Eye (tissue), 1 donor: ENCODE measurements at regions not wholly inside any gene's neighbourhood (a gene's known extent, or its start where the extent isn't known, plus 50 kb on each side); places are given as distances from the start of the nearest gene placed in this dataset.
A peak's percentile ranks its signal among the peaks of the same experiment; 100 is the strongest.
"Not testable (repeated sequence)": the region's sequence is repeated elsewhere in the genome, so short reads cannot be mapped to it uniquely, and the experiment has no call there.

Experiments used
- DNase-seq: peaks from one replicate; pipeline ENCODE4 v3.0.0-alpha.2; 2015

GRCh38 chr9:7542126-7542525, 257.5 kb downstream of the DMAC1 start:
- DNase-seq = no peak

GRCh38 chr9:7536310-7536939, 263.2 kb downstream of the DMAC1 start:
- DNase-seq = no peak

- no peak for DNase-seq
Observed at GRCh38 chr9:7534211-7534935, 265.2 kb downstream of the DMAC1 start.

GRCh38 chr9:7533376-7534090, 266.0 kb downstream of the DMAC1 start:
- DNase-seq = no peak

DNA sequence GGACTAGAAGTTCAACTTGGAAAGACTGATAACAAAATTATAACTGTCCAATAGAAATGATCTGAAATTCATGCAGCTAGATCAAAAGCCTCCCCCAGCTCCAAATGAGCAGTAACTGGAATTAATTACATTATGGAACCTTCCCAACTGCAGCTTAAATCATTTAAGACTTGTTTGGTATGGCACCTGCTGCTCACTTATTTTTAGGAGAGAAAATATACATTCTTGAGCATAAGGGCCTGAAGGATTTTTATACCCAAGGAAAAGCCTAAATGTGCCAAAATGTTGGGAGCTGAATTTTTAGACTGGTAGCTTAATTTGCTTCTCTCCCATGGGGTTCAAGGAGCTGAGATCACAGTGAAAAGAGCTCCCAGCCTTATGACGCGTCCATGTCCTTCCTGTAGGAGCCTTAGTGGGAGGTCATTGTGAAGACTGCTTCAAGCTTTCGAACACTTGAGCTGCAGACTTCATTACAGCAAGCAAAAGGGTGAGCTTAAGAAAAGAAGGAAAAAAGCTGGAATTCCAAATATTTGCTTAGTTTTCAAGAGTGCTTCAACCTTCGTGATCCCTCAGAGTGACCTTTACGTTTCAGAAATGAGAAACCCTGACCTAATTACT, 276.0 kb downstream of the DMAC1 start:
- DNase-seq = no peak

DNA sequence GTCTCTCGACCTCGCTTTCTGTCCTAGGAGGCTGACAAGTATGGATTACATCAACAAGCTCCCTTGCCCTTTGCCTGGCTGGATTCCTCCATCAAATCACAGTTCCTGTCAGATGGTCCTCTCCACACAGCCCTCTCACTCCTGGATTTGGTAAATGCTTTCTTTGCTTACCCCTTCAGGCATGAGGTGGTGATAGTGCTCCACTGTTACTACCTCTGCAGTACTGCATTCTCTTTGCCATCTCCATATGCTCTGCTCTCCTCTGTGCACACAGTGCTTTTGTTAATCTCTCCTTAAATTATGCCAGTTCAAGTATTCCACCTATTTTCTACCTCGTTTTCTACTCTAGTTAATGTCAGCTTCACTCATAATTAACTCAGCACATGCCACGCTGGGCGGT, 279.2 kb downstream of the DMAC1 start:
- no peak for DNase-seq

- DNase-seq = no peak
Observed at GRCh38 chr9:7516376-7516775, 283.2 kb downstream of the DMAC1 start.

- DNase-seq = no peak
Observed at GRCh38 chr9:7510199-7510598, 289.4 kb downstream of the DMAC1 start.

DNA sequence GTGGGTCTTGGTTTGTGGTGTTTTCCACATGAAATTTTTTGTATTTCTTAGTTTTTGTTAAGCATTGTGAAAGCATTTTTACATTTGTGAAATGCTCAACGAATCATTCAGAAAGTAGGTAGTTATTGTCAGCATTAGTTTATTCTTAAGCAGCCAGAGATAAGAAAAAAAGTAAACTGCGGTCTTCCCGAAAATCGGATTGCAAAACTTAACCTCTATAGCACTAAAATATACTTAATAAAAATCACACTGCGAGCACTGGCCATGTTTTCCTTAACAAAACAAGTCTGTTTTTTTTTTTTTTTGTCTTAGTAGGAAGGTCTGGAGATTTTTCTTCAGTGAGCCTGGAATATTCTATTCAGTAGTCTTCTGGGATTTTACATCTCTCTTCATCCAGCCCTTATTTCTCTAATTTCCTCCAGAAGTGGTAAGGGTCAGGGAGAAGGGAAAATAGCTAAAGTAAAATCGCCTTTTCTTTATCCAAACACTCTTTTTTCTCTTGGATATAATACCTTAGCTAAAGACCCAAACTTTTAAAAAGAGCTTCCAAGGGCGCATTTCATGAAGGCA, 289.9 kb downstream of the DMAC1 start:
- DNase-seq = no peak

DNA sequence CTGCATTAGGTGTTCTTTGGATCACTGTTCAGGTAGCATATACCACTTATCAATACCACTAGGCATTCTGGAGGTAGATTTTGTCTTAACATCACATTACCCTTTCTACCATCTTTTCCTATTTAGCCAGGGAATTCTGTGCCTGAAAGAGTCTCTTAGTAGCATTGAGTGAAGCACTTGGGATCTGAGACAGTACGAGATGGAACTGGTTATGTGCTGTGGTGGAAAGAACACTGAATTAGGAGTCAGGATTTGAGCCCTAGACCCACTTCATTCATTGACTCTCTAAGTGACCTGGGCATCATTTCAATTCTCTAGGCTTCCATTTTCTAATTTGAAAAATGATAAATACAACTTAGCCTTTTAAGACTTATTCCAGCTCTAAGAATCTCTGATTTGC, 291.1 kb downstream of the DMAC1 start:
- no peak for DNase-seq

- no peak for DNase-seq
Observed at GRCh38 chr9:7507566-7508270, 291.9 kb downstream of the DMAC1 start.

- no peak for DNase-seq
Observed at GRCh38 chr9:7507026-7507425, 292.6 kb downstream of the DMAC1 start.

GRCh38 chr9:7500521-7500920, 299.1 kb downstream of the DMAC1 start:
- DNase-seq = no peak

DNA sequence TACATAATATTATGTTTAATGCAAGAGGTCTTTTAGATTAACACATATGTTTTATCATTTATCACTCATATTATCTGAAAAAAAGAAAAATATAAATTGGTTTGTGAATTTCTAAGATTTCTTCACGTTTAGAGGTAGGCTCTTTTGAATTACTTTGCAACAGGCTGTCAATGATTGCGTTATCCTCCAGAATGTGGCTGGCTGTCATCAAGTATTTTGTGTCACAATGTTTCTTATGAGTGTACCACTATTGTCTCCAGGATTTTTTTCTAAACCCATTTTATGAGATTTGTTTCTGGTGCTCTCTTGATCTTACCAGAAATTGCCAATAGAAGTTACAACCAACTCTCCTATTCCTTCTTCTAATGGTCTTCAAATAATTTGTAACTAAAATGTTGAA, 307.9 kb downstream of the DMAC1 start:
- no peak for DNase-seq

GRCh38 chr9:7490317-7491108, 309.1 kb downstream of the DMAC1 start:
- no peak for DNase-seq

GRCh38 chr9:7489036-7489435, 310.5 kb downstream of the DMAC1 start:
- peak; percentile 13 for DNase-seq

GRCh38 chr9:7484014-7484413, 315.6 kb downstream of the DMAC1 start:
- DNase-seq = not testable (repeated sequence)

DNA sequence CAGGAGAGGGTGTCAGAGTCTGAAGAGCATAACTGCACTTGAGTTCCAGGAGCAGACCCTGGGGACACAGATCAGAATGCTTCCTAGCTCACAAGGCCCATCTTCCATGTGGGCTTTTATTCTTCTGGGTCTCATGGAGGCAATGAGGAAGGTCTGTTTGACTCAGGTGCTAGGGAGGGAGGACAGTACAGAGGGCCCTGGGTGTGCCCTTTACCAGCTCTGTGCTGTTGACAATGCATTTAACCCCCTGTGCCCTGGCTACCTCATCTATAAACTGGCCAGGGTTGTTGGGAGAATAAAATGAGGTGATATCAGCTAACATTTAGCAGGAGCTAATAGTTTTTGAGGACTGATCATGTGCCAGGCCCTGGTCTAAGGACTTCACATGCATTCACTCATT, 318.0 kb downstream of the DMAC1 start:
- DNase-seq = no peak

DNA sequence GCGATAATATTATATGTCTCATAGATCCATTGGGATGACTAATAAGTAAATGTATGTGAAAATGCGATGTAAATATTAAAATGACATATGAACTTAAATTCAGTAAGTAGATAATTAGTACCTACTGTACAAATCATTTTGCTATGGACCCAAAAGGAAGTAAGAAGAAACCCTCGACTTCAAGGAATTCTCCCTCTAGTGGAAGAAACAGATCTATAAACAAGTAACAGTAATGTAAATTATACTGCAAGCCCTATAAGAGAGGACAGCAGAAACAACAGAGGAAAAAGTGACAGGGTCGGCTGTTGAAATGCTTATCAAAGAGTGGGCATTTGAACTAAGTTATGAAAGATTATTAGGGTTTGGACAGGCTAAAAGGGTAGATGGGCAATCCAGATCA, 320.3 kb downstream of the DMAC1 start:
- no peak for DNase-seq

GRCh38 chr9:7478646-7479045, 320.9 kb downstream of the DMAC1 start:
- no peak for DNase-seq

- no peak for DNase-seq
Observed at GRCh38 chr9:7467186-7467585, 332.4 kb downstream of the DMAC1 start.

DNA sequence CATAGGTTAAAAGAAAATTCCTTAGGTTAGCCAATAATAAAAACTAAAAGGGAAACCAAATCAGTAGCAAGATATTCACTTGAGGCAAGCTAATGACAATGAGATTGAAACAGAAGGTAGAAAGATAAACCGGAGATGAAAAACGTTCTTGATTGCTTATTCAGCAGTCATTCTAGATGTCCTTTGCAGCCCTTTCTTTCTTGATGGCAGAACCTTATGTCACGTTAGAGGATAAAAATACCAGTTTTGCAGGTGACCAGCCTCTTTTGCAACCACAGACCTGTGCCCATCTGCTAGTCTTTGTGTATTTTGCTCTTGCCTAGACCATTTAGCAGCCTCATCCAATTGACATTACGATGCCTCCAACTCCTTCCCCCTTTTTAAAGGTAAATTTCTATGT, 337.8 kb downstream of the DMAC1 start:
- DNase-seq = no peak
